SK-N-MC (cell line): ENCODE measurements at regions not wholly inside any gene's neighbourhood (a gene's known extent, or its start where the extent isn't known, plus 50 kb on each side); places are given as distances from the start of the nearest gene placed in this dataset.

Experiments used
- DNase-seq: peaks from one replicate; pipeline ENCODE4 v3.0.0-alpha.2; 2011; ENCODE audit warnings: low read depth, low spot score
- H3K27ac ChIP-seq: fragments of 200-600 bp; sonication (generic); 2 replicates; pipeline ENCODE4 v1.5.1; 2016; ENCODE audit warnings: mixed run types
- H3K36me3 ChIP-seq: fragments of 200-600 bp; sonication (generic); 2 replicates; pipeline ENCODE4 v1.6.1; 2017; ENCODE audit warnings: antibody characterized with exemption, low read length, mixed read lengths; ENCODE audit not compliant: insufficient read depth
- H3K4me3 ChIP-seq: fragments of 200-600 bp; sonication (generic); 2 replicates; pipeline ENCODE4 v1.5.1; 2016
- H3K9ac ChIP-seq: fragments of 200-600 bp; sonication (generic); 2 replicates; pipeline ENCODE4 v1.8.0; 2017; ENCODE audit warnings: mixed run types, mixed read lengths; ENCODE audit not compliant: insufficient read length
- H3K9me3 ChIP-seq: fragments of 200-600 bp; sonication (generic); 2 replicates; pipeline ENCODE4 v1.6.1; 2017; ENCODE audit warnings: low read depth, mild to moderate bottlenecking, antibody characterized with exemption, low read length, moderate library complexity, mixed read lengths
- EZH2 ChIP-seq: fragments of 200-600 bp; sonication (generic); IDR thresholded peaks from one replicate; pipeline ENCODE4 v1.6.1; 2017; ENCODE audit warnings: antibody characterized with exemption
- FOXP2 ChIP-seq: optimal IDR thresholded peaks from 2 replicates; pipeline ENCODE3; 2011; ENCODE audit warnings: mild to moderate bottlenecking, moderate library complexity; ENCODE audit not compliant: insufficient read depth; ENCODE audit errors: extremely low read length, control extremely low read depth
- POLR2AphosphoS5 ChIP-seq: IDR thresholded peaks from 2 replicates; pipeline ENCODE4 v1.6.1; 2012; ENCODE audit warnings: mild to moderate bottlenecking, low read depth, low read length, borderline replicate concordance

DNA sequence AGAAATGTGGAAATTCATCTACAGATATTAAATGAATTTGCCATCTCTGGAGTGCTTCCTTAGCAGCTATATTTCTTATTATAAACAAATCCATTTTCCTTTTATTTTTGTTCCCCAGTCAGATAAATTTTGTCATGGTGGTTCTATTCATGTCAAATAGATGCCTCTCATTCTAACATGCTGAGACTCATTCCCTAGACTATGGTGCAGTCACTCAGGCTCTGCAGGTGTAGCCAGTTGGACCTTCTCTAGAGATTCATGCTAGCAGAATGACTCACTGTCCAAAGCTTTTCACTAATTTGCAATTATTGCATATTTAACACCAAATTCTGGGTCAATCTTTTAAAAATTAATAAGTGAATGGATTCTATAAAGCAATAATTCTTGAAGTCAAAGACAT, 1392.7 kb downstream of the PCDH7 start:
- Histone ChIP-seq H3K9ac (no peak overlapping the region), H3K27ac (no peak overlapping the region), H3K9me3 (no peaks in the 10 kb centered on the region), H3K4me3 (no peak overlapping the region), H3K36me3 (no peaks in the 10 kb centered on the region)
- no peak for TF ChIP-seq POLR2AphosphoS5
- TF ChIP-seq EZH2, result no peak
- no peak for TF ChIP-seq FOXP2
- DNase-seq, result no peak

DNA sequence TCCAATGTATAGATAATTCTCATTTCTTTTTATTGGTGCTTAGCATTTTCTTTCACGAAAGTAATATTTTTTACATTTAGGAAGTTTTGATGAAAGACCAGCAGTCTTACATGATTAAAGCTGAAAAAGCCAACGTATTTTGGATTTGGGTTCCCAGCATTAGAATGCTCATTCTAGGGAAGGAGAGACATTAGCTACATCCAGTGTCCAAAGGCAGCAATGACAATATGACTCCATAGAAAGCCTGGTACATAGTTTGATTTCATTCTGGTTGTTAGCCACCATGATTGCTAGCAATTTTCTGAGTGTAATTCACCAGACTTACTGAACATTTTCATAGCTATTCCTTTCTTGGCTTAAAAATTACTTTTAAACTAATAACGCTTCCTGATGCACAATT, 1397.5 kb downstream of the PCDH7 start:
- no peak for TF ChIP-seq EZH2
- no peak for TF ChIP-seq FOXP2
- no peak for TF ChIP-seq POLR2AphosphoS5
- no peaks in the 10 kb centered on the region for H3K9me3 ChIP-seq
- no peak overlapping the region for H3K9ac ChIP-seq
- no peak overlapping the region for H3K27ac ChIP-seq
- H3K36me3 ChIP-seq, result no peaks in the 10 kb centered on the region
- H3K4me3 ChIP-seq, result no peak overlapping the region
- DNase-seq, result no peak

DNA sequence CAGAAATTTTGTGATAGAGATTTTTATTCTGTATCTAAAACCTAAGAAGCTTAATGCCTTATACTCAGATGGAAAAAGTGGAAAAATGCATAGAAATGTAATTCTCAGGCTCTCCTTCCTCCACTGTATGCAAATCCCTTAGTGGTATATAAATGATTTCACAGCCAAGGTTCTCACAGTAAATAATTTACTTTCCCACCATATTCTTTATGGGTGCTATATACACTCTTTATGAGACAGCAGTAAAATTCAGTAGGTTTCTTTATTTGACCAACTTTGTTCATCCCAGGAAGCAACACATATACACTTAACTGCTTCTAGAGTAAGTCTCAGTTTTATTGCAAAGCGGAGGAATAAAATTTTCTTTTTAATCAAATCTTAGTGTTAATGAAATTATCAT, 1399.7 kb downstream of the PCDH7 start:
- H3K9me3 ChIP-seq, result no peaks in the 10 kb centered on the region
- TF ChIP-seq EZH2 (no peak), POLR2AphosphoS5 (no peak), FOXP2 (no peak)
- no peaks in the 10 kb centered on the region for H3K36me3 ChIP-seq
- DNase-seq, result no peak
- H3K27ac ChIP-seq, result no peak overlapping the region
- no peak overlapping the region for H3K9ac ChIP-seq
- no peak overlapping the region for H3K4me3 ChIP-seq

DNA sequence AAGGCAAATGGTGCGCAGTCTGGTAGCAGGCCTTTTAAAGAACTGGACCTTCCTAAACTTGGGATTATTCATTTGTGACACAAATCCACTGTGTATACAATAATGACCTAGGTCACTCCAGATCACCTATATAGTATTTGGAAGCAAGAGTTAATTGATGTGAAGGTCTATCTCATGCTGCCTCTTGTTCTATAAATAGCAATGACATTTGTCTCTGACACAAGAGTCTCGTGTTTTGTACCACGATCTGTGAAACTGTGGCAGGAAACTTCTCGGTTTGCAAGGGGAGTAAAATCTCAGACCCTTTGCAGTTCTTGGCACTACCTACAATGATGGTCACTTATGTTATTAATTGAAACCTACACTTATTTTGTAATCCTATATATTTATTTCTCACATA, 1408.4 kb downstream of the PCDH7 start:
- Histone ChIP-seq H3K36me3 (no peaks in the 10 kb centered on the region), H3K9ac (no peak overlapping the region), H3K9me3 (no peaks in the 10 kb centered on the region), H3K4me3 (no peak overlapping the region), H3K27ac (no peak overlapping the region)
- TF ChIP-seq FOXP2 (no peak), EZH2 (no peak), POLR2AphosphoS5 (no peak)
- no peak for DNase-seq

DNA sequence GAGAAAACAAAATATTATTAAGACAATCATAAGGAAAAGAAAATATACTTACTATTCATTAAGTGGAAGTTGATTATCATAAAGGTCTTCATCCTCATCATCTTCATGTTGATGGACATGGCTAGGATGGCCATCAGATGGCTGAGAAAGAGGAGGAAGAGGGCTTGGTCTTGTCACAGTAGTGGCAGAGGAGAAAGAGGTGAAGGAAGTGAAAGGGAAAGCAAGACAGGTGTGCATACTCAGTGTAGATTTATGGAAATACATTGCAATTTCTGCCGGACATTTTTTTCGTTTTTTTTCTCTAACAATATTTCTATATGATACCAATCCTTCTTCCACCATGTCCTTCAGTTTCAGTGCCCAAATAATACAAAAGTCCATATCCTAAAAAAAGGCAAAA, 1409.8 kb downstream of the PCDH7 start:
- Histone ChIP-seq H3K27ac (no peak overlapping the region), H3K36me3 (no peaks in the 10 kb centered on the region), H3K4me3 (no peak overlapping the region), H3K9me3 (no peaks in the 10 kb centered on the region), H3K9ac (no peak overlapping the region)
- no peak for DNase-seq
- no peak for TF ChIP-seq EZH2
- no peak for TF ChIP-seq FOXP2
- TF ChIP-seq POLR2AphosphoS5, result no peak

DNA sequence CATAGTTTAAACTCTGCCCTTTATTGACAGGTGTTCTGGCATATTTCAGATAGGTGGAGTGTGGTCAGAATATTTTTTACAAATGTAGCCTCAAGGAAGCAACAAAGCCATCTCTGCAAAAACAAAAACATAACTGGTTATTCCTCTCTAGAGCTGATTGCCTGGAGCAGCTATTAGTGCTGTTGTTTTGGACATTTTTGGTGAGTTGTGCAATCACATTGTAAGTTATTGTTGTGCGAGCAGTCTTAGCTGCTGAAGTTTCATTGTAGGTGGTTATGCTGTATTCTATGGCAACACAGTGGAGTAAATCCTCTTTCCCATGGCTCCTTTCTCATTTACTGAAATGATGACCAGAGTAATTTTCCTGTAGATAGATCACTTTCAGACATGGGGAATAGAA, 1413.0 kb downstream of the PCDH7 start:
- Histone ChIP-seq H3K36me3 (no peaks in the 10 kb centered on the region), H3K9me3 (no peaks in the 10 kb centered on the region), H3K4me3 (no peak overlapping the region), H3K27ac (no peak overlapping the region), H3K9ac (no peak overlapping the region)
- no peak for DNase-seq
- no peak for TF ChIP-seq EZH2

DNA sequence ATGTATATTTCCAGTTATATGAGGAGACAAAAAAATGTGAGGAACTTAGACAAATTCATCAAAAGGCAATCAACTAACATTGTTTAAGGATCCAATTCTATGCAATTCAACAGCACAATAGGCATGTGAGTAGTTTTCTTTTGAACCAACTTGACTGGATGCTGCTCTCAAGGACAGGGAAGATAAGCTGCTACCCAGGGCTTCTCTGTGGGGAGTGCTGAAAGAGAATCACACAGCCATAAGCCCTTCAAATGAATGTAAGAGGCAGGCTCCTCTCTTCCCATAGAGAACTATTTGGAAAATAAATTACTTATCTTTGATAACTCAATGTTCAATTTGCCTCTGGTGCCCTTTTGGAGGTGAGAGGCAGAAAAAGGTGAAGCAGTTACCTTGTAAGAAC, 1413.6 kb downstream of the PCDH7 start:
- no peak for TF ChIP-seq POLR2AphosphoS5
- no peak for TF ChIP-seq EZH2
- TF ChIP-seq FOXP2, result no peak
- Histone ChIP-seq H3K9ac (no peak overlapping the region), H3K4me3 (no peak overlapping the region), H3K9me3 (no peaks in the 10 kb centered on the region), H3K36me3 (no peaks in the 10 kb centered on the region), H3K27ac (no peak overlapping the region)
- DNase-seq, result no peak

DNA sequence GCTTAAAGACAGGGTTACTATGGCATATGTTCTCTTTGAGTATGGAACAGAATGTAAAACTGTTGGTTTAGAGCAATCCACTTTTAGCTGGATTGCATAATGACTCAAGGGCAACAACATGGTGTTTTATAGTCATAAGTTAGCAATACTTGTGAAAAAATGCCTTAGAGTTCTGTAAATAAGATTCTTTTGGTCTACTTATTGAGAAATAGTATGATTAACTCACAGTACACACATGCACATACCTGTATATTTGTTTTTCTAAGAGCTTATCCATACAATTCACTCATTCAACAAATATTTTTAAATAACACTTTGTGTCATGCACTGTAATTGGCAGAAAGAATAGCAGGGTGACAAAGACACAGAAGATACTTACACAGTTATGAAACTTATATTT, 1415.5 kb downstream of the PCDH7 start:
- DNase-seq, result no peak
- H3K9me3 ChIP-seq, result no peaks in the 10 kb centered on the region
- TF ChIP-seq FOXP2 (no peak), EZH2 (no peak), POLR2AphosphoS5 (no peak)
- no peak overlapping the region for H3K4me3 ChIP-seq
- H3K27ac ChIP-seq, result no peak overlapping the region
- no peaks in the 10 kb centered on the region for H3K36me3 ChIP-seq
- H3K9ac ChIP-seq, result no peak overlapping the region

DNA sequence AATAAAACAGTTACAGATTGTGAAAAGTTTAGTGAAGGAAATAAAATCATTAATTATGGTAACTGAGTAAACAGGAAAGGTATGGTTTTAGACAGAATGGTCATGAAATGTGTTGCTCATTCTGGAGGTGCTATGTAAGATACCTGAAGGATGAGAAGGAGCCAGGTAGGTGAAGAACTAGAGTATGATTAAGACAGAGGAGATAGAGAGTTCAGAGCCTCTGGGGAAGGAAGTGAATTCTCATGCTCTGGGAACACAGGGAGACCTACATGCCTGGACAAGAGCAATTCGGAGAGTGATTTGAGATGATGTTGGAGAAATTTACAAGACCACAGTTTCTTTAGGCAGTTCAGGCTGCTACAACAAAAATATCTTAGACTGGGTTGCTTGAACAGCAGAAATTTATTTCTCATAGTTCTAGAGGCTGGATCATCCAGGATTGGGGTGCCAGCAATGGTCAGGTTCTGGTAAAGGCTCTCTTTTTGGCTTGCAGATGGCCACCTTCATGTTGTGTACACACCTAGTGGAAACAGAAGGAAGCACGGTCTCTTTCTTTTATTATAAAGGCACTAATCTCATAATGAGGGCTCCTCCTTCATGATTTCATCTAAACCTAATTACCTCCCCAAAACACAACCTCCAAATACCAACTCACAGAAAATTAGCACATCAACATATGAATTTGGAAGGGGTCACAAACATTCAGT, 1416.1 kb downstream of the PCDH7 start:
- TF ChIP-seq EZH2 (no peak), POLR2AphosphoS5 (no peak), FOXP2 (no peak)
- no peak for DNase-seq
- Histone ChIP-seq H3K4me3 (no peak overlapping the region), H3K9ac (no peak overlapping the region), H3K27ac (no peak overlapping the region), H3K36me3 (no peaks in the 10 kb centered on the region), H3K9me3 (no peaks in the 10 kb centered on the region)

DNA sequence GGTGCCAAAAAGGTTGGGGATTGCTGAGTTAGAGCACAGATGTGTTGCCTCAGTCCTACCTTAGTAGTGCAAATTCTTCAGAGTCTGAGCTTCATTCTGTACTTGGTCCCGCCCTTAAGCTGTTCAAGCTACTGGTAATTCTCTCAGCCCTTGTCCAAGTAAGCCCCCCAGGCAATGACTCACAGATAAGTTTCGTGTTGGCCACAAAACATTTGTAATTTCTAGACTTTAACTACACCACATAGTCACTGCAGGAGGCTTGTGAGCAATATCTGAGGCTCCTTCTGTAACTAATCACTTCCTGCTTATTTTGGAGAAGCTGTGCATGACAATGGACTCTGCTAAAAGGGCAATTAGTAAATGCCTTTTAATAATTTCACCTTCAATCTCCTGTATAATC, 1420.5 kb downstream of the PCDH7 start:
- no peak overlapping the region for H3K9ac ChIP-seq
- H3K4me3 ChIP-seq, result no peak overlapping the region
- H3K36me3 ChIP-seq, result no peaks in the 10 kb centered on the region
- DNase-seq, result no peak
- TF ChIP-seq POLR2AphosphoS5, result no peak
- no peak for TF ChIP-seq FOXP2
- no peak for TF ChIP-seq EZH2
- H3K9me3 ChIP-seq, result no peaks in the 10 kb centered on the region
- H3K27ac ChIP-seq, result no peak overlapping the region
